ENCODE measurements at regions not wholly inside any gene's neighbourhood (a gene's known extent, or its start where the extent isn't known, plus 50 kb on each side); places are given as distances from the start of the nearest gene placed in this dataset.

DNA sequence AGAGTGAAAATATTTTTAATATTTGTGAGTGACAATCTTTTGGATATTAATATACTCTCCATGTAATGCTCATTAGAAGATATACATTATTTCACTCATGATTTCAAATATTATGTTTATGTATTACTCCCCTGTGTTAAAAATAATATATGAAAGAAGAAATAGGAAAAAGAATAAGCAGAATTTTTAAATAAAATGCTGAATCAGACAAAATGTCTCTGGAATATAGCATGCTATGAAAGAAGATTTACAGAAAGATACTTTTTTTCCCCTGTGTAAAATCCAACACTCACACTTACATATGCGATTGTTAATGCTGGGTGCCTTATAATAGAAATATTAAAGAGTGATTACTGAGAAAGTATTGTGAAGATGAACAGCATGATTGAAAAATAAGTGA is 373.7 kb downstream of the ANXA1 start:
- POLR2A ChIA-PET, result no interaction called here

More for the DNA sequence above, 373.7 kb downstream of the ANXA1 start:
- dilution Hi-C loops (cut with MboI; ENCODE audit: extremely low pct_ligation_motif_present, low sequenced_read_pairs), result no loop called here
- H3K4me1 ChIP-seq (ENCODE audit: control insufficient read depth, extremely low read depth, insufficient read depth, low read length), result no peaks in the 10 kb centered on the region
- FAIRE-seq, result no peak
- H3K4me3 ChIP-seq (replicated peaks in 1 of 3; ENCODE audit: insufficient read depth in 1 of 3, low read depth in 1 of 3, low read length in 3 of 3), result no peak overlapping the region
- no TSS peak for BruUV-seq (replicated peaks)
- no peaks in the 10 kb centered on the region for H3K36me3 ChIP-seq (ENCODE audit: control insufficient read depth in 2 of 2, extremely low read depth in 1 of 2, insufficient read depth in 2 of 2, low read length in 2 of 2)
- CTCF ChIA-PET, result no interaction called here
- H3K4me2 ChIP-seq (ENCODE audit: insufficient read depth, low read length), result no peak overlapping the region
- no peaks in the 10 kb centered on the region for H3K9me1 ChIP-seq (replicated peaks; ENCODE audit: control insufficient read depth, extremely low read depth, insufficient read depth, low read length)
- H4K20me1 ChIP-seq (replicated peaks; ENCODE audit: control insufficient read depth, extremely low read depth, insufficient read depth, low read length), result no peaks in the 10 kb centered on the region
- DNase-seq (ENCODE audit: low read depth, low spot score), result no peak
- H3K27ac ChIP-seq (ENCODE audit: insufficient read depth, low read depth, low read length), result no peak overlapping the region
- no peaks in the 10 kb centered on the region for H3K79me2 ChIP-seq (ENCODE audit: control insufficient read depth, insufficient read depth, low read length)
- H3K9ac ChIP-seq (replicated peaks; ENCODE audit: extremely low read depth, insufficient read depth, low read length), result no peak overlapping the region
- intact Hi-C loops (cut with micrococcal nuclease), result no loop called here
- H2AFZ ChIP-seq (ENCODE audit: low read depth, low read length), result no peak overlapping the region
- H3K27me3 ChIP-seq (ENCODE audit: control insufficient read depth in 2 of 2, insufficient read depth in 2 of 2, low read length in 2 of 2), result no peaks in the 10 kb centered on the region
- TF ChIP-seq, protein P1, sequence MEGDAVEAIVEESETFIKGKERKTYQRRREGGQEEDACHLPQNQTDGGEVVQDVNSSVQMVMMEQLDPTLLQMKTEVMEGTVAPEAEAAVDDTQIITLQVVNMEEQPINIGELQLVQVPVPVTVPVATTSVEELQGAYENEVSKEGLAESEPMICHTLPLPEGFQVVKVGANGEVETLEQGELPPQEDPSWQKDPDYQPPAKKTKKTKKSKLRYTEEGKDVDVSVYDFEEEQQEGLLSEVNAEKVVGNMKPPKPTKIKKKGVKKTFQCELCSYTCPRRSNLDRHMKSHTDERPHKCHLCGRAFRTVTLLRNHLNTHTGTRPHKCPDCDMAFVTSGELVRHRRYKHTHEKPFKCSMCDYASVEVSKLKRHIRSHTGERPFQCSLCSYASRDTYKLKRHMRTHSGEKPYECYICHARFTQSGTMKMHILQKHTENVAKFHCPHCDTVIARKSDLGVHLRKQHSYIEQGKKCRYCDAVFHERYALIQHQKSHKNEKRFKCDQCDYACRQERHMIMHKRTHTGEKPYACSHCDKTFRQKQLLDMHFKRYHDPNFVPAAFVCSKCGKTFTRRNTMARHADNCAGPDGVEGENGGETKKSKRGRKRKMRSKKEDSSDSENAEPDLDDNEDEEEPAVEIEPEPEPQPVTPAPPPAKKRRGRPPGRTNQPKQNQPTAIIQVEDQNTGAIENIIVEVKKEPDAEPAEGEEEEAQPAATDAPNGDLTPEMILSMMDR (IDR thresholded peaks at IDR 0.05; ENCODE audit: extremely low read depth in 1 of 2, insufficient read depth in 1 of 2, low read depth in 1 of 2, low read length in 2 of 2), result no peak
- TF ChIP-seq, protein P2, sequence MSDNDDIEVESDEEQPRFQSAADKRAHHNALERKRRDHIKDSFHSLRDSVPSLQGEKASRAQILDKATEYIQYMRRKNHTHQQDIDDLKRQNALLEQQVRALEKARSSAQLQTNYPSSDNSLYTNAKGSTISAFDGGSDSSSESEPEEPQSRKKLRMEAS (IDR thresholded peaks at IDR 0.05; ENCODE audit: insufficient read depth, insufficient read length), result no peak
- no peak for TF ChIP-seq POLR2AphosphoS5 (IDR thresholded peaks at IDR 0.05; ENCODE audit: insufficient read depth, low read depth, low read length)
- no peak for TF ChIP-seq GATA2 (IDR thresholded peaks at IDR 0.05; ENCODE audit: insufficient read depth, insufficient read length, low read depth, low read length)
- no peak for TF ChIP-seq EZH2 (IDR thresholded peaks at IDR 0.05; ENCODE audit: borderline replicate concordance, low read depth, low read length, severe bottlenecking)
- TF ChIP-seq POLR2A (IDR thresholded peaks at IDR 0.05; ENCODE audit: low read depth, low read length), result no peak
- no peak for TF ChIP-seq JUN (IDR thresholded peaks at IDR 0.05; ENCODE audit: borderline replicate concordance, insufficient read depth, insufficient read length, low read depth)
- TF ChIP-seq MYC (IDR thresholded peaks at IDR 0.05; ENCODE audit: low read depth, low read length), result no peak
- no peak for TF ChIP-seq FOS (IDR thresholded peaks at IDR 0.05; ENCODE audit: borderline replicate concordance, insufficient read depth, low read length)
- no peaks in the 10 kb centered on the region for H3K9me3 ChIP-seq (replicated peaks; ENCODE audit: control insufficient read depth, insufficient read depth, low read length)

Data from endothelial cell of umbilical vein (primary cell).